CMK (cell line): ENCODE measurements at regions not wholly inside any gene's neighbourhood (a gene's known extent, or its start where the extent isn't known, plus 50 kb on each side); places are given as distances from the start of the nearest gene placed in this dataset.

ENCODE experiments used
- DNase-seq: peaks from one replicate; pipeline ENCODE4 v3.0.0-alpha.2; 2010; ENCODE audit warnings: low read depth

- DNase-seq = no peak
Measured at GRCh38 chr7:106775975-106776607, 89.0 kb upstream of the PIK3CG start.

GRCh38 chr7:106776618-106777347 is 88.3 kb upstream of the PIK3CG start:
- DNase-seq = no peak

- no peak for DNase-seq
Measured at GRCh38 chr7:106777674-106778299, 87.3 kb upstream of the PIK3CG start.

- no peak for DNase-seq
Measured at GRCh38 chr7:106778656-106779250, 86.3 kb upstream of the PIK3CG start.

GRCh38 chr7:106779877-106780276 is 85.2 kb upstream of the PIK3CG start:
- no peak for DNase-seq

GRCh38 chr7:106781007-106781406 is 84.1 kb upstream of the PIK3CG start:
- DNase-seq = no peak

- DNase-seq = no peak
Measured at GRCh38 chr7:106781828-106782544, 83.1 kb upstream of the PIK3CG start.

- DNase-seq = no peak
Measured at GRCh38 chr7:106783286-106783685, 81.8 kb upstream of the PIK3CG start.

- no peak for DNase-seq
Measured at GRCh38 chr7:106788637-106789036, 76.4 kb upstream of the PIK3CG start.

- DNase-seq = no peak
Measured at GRCh38 chr7:106791526-106791925, 73.6 kb upstream of the PIK3CG start.

GRCh38 chr7:106792233-106792926 is 72.7 kb upstream of the PIK3CG start:
- no peak for DNase-seq

GRCh38 chr7:106793015-106793975 is 71.8 kb upstream of the PIK3CG start:
- no peak for DNase-seq

- DNase-seq = no peak
Measured at GRCh38 chr7:106794276-106795083, 70.6 kb upstream of the PIK3CG start.

GRCh38 chr7:106795084-106795876 is 69.8 kb upstream of the PIK3CG start:
- DNase-seq = no peak

GRCh38 chr7:106795877-106796231 is 69.2 kb upstream of the PIK3CG start:
- no peak for DNase-seq

GRCh38 chr7:106797937-106798336 is 67.1 kb upstream of the PIK3CG start:
- no peak for DNase-seq

GRCh38 chr7:106802589-106802988 is 62.5 kb upstream of the PIK3CG start:
- no peak for DNase-seq

- no peak for DNase-seq
Measured at GRCh38 chr7:106806556-106806955, 58.5 kb upstream of the PIK3CG start.

GRCh38 chr7:106807474-106807873 is 57.6 kb upstream of the PIK3CG start:
- no peak for DNase-seq
